ENCODE measurements at regions not wholly inside any gene's neighbourhood (a gene's known extent, or its start where the extent isn't known, plus 50 kb on each side); places are given as distances from the start of the nearest gene placed in this dataset.

DNA sequence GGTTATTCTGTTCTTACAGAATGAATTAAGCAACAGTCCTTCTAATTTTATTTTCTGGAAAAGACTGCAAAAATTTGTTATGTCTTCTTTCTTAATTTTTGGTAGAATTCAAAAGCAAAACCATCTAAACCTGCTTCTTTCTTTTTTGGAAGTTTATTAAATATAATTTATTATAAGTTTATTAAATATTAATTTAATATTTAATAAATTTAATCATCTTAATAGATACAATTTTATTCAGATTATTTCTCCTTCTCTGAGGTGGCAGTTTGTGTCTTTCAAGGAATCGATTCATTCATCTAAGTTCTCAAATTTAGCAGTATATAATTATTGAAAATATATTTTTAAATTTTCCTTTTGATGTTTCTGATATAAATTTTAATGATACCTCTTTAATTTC is 837.5 kb upstream of the LRRC4C start:
- TF ChIP-seq, protein P1, sequence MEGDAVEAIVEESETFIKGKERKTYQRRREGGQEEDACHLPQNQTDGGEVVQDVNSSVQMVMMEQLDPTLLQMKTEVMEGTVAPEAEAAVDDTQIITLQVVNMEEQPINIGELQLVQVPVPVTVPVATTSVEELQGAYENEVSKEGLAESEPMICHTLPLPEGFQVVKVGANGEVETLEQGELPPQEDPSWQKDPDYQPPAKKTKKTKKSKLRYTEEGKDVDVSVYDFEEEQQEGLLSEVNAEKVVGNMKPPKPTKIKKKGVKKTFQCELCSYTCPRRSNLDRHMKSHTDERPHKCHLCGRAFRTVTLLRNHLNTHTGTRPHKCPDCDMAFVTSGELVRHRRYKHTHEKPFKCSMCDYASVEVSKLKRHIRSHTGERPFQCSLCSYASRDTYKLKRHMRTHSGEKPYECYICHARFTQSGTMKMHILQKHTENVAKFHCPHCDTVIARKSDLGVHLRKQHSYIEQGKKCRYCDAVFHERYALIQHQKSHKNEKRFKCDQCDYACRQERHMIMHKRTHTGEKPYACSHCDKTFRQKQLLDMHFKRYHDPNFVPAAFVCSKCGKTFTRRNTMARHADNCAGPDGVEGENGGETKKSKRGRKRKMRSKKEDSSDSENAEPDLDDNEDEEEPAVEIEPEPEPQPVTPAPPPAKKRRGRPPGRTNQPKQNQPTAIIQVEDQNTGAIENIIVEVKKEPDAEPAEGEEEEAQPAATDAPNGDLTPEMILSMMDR (IDR thresholded peaks at IDR 0.05) = no peak
- no peak for TF ChIP-seq POLR2A (IDR thresholded peaks at IDR 0.05; ENCODE audit: low read depth)

Data from esophagus muscularis mucosa (tissue), 3 donors.